BJ (cell line): ENCODE measurements at regions not wholly inside any gene's neighbourhood (a gene's known extent, or its start where the extent isn't known, plus 50 kb on each side); places are given as distances from the start of the nearest gene placed in this dataset.

Experiments used
- CTCF ChIA-PET: fragments of 350-600 bp; formaldehyde crosslinking; extraction: SDS; loops from one replicate; lab custom pipeline; 2021; ENCODE audit warnings: antibody characterized with exemption, inconsistent platforms; lab: Yijun Ruan, JAX
- POLR2A ChIA-PET: fragments of 300-600 bp; sonication (Branson Sonifier 250); formaldehyde crosslinking; extraction: SDS; loops from one replicate; lab custom pipeline; 2021; ENCODE audit warnings: antibody characterized with exemption; lab: Charles Lee
- DNase-seq: peaks from one replicate; pipeline ENCODE4 v3.0.0-alpha.2; 2011; ENCODE audit warnings: low read depth
- H3K27me3 ChIP-seq: 2 replicates; pipeline ENCODE4 v1.6.0; 2011; ENCODE audit warnings: low read length; ENCODE audit not compliant: control insufficient read depth, insufficient read depth
- H3K36me3 ChIP-seq: 2 replicates; pipeline ENCODE4 v1.5.1; 2011; ENCODE audit warnings: low read length; ENCODE audit not compliant: control insufficient read depth, insufficient read depth
- H3K4me3 ChIP-seq: 2 replicates; pipeline ENCODE4 v1.5.1; 2011; ENCODE audit warnings: low read depth, mild to moderate bottlenecking, control low read depth, low read length
- TF ChIP-seq, protein P1 (sequence below): IDR thresholded peaks from 2 replicates; pipeline ENCODE4 v1.5.1; 2011; ENCODE audit warnings: low read depth, mild to moderate bottlenecking, control low read depth, inconsistent platforms, low read length, moderate library complexity; ENCODE audit not compliant: insufficient read depth

DNA sequence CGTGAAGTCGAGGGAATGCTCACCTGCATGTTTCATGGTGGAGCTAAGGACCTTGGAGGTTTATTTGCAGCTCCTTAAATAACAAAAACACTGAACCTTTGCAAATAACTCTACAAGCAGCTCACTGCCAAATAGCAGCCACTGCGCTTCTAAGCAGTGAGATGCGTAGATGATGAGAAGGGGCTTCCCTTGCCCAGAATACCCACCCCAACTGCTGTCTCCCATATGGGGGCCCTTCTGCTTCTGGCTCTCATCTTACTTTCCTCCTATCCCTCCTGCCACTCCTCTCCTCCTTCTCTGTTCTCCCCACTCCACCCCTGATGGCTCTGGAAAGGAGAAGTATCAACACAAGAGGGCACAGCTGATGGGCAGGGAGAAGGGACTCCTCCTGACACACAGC, 193.3 kb upstream of the SSTR4 start:
- ChIA-PET POLR2A (no interaction called here), CTCF (no interaction called here)
- TF ChIP-seq, protein P1, sequence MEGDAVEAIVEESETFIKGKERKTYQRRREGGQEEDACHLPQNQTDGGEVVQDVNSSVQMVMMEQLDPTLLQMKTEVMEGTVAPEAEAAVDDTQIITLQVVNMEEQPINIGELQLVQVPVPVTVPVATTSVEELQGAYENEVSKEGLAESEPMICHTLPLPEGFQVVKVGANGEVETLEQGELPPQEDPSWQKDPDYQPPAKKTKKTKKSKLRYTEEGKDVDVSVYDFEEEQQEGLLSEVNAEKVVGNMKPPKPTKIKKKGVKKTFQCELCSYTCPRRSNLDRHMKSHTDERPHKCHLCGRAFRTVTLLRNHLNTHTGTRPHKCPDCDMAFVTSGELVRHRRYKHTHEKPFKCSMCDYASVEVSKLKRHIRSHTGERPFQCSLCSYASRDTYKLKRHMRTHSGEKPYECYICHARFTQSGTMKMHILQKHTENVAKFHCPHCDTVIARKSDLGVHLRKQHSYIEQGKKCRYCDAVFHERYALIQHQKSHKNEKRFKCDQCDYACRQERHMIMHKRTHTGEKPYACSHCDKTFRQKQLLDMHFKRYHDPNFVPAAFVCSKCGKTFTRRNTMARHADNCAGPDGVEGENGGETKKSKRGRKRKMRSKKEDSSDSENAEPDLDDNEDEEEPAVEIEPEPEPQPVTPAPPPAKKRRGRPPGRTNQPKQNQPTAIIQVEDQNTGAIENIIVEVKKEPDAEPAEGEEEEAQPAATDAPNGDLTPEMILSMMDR: no peak
- DNase-seq: no peak
- H3K27me3 ChIP-seq: no peaks in the 10 kb centered on the region
- H3K36me3 ChIP-seq: no peaks in the 10 kb centered on the region
- H3K4me3 ChIP-seq: no peak overlapping the region

GRCh38 chr20:22842793-22843192, 192.3 kb upstream of the SSTR4 start:
- ChIA-PET POLR2A (no interaction called here), CTCF (interaction anchor here (0.6 to 1.4 kb wide), 2 partner anchors 8 to 446 kb away, joined by 4 read pairs; no protein-coding TSS in a partner anchor)
- Histone ChIP-seq H3K27me3 (no peaks in the 10 kb centered on the region), H3K36me3 (no peaks in the 10 kb centered on the region), H3K4me3 (no peak overlapping the region)
- no peak for DNase-seq
- TF ChIP-seq, protein P1: no peak

GRCh38 chr20:22844959-22845358, 190.2 kb upstream of the SSTR4 start:
- ChIA-PET CTCF (no interaction called here), POLR2A (no interaction called here)
- Histone ChIP-seq H3K36me3 (no peaks in the 10 kb centered on the region), H3K4me3 (no peak overlapping the region), H3K27me3 (no peaks in the 10 kb centered on the region)
- TF ChIP-seq, protein P1: no peak
- DNase-seq: no peak

- no peaks in the 10 kb centered on the region for H3K36me3 ChIP-seq
- no peak for DNase-seq
- no peak overlapping the region for H3K4me3 ChIP-seq
- H3K27me3 ChIP-seq: no peaks in the 10 kb centered on the region
- TF ChIP-seq, protein P1: no peak
- ChIA-PET CTCF (no interaction called here), POLR2A (no interaction called here)
Measured at GRCh38 chr20:22846863-22847262, 188.2 kb upstream of the SSTR4 start.

DNA sequence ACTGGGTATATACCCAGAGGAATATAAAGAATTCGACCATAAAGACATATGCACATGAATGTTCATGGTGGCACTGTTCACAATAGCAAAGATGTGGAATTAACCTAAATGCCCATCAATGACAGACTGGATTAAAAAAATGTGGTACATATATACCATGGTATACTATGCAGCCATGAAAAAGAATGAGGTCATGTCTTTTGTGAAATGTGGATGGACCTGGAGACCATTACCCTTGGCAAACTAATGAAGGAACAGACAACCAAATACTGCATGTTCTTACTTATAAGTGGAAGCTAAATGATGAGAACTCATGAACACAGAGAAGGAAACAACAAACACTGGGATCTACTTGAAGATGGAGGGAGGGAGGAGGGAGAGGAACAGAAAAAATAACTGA, 186.7 kb upstream of the SSTR4 start:
- POLR2A ChIA-PET: no interaction called here
- CTCF ChIA-PET: no interaction called here

More for the DNA sequence above, 186.7 kb upstream of the SSTR4 start:
- Histone ChIP-seq H3K36me3 (no peaks in the 10 kb centered on the region), H3K4me3 (no peak overlapping the region), H3K27me3 (no peaks in the 10 kb centered on the region)
- no peak for DNase-seq
- TF ChIP-seq, protein P1: no peak
